ENCODE measurements at regions not wholly inside any gene's neighbourhood (a gene's known extent, or its start where the extent isn't known, plus 50 kb on each side); places are given as distances from the start of the nearest gene placed in this dataset.

- 100% methylated on average over 1 of the region's 1 CpG for WGBS (ENCODE audit: insufficient coverage)
- intact Hi-C loops (cut with micrococcal nuclease): no loop called here
- peaks cover 8% of the 10 kb centered on the region in 2 donors for H3K27me3 Mint-ChIP-seq (ENCODE audit: low read depth in 2 of 2)
- DNase-seq (no peak), ATAC-seq (peak in 1 of 3 donors; percentile 39)
- Histone ChIP-seq H3K36me3 (ENCODE audit: control insufficient read depth, insufficient read depth, low read length) (no peaks in the 10 kb centered on the region), H3K9me3 (ENCODE audit: control insufficient read depth, insufficient read depth, low read length) (no peaks in the 10 kb centered on the region), H3K4me3 (ENCODE audit: low read length) (no peak overlapping the region), H3K27me3 (ENCODE audit: control insufficient read depth, insufficient read depth, low read length) (no peaks in the 10 kb centered on the region), H3K4me1 (ENCODE audit: control insufficient read depth, insufficient read depth, low read length) (no peaks in the 10 kb centered on the region), H3K27ac (ENCODE audit: low read length) (no peak overlapping the region)
- H3K4me3 Mint-ChIP-seq: no peak overlapping the region
- no peak for TF ChIP-seq CTCF (IDR thresholded peaks at IDR 0.05)
- H3K4me1 Mint-ChIP-seq: no peaks in the 10 kb centered on the region
- H3K27ac Mint-ChIP-seq: no peak overlapping the region
- no peaks in the 10 kb centered on the region for H3K36me3 Mint-ChIP-seq
- H3K9me3 Mint-ChIP-seq: no peaks in the 10 kb centered on the region
Measured at GRCh38 chr3:40701016-40701588, 176.3 kb downstream of the ZNF621 start.

GRCh38 chr3:40704224-40704623, 179.5 kb downstream of the ZNF621 start:
- Mint-ChIP-seq H3K4me1 (no peaks in the 10 kb centered on the region), H3K36me3 (no peaks in the 10 kb centered on the region), H3K27ac (no peak overlapping the region), H3K4me3 (no peak overlapping the region), H3K27me3 (ENCODE audit: low read depth in 2 of 2) (peaks cover 9 to 18% of the 10 kb centered on the region in 2 donors), H3K9me3 (no peaks in the 10 kb centered on the region)
- H3K27ac ChIP-seq (ENCODE audit: low read length): no peak overlapping the region
- no peaks in the 10 kb centered on the region for H3K4me1 ChIP-seq (ENCODE audit: control insufficient read depth, insufficient read depth, low read length)
- H3K36me3 ChIP-seq (ENCODE audit: control insufficient read depth, insufficient read depth, low read length): no peaks in the 10 kb centered on the region
- H3K9me3 ChIP-seq (ENCODE audit: control insufficient read depth, insufficient read depth, low read length): no peaks in the 10 kb centered on the region
- no peak for DNase-seq
- ATAC-seq: no peak
- H3K27me3 ChIP-seq (ENCODE audit: control insufficient read depth, insufficient read depth, low read length): no peaks in the 10 kb centered on the region
- intact Hi-C loops (cut with micrococcal nuclease): no loop called here
- no peak overlapping the region for H3K4me3 ChIP-seq (ENCODE audit: low read length)
- no peak for TF ChIP-seq CTCF (IDR thresholded peaks at IDR 0.05)
- no CpG with 5 or more reads among the region's 1 CpG for WGBS (ENCODE audit: insufficient coverage)

- H3K36me3 ChIP-seq (ENCODE audit: control insufficient read depth, insufficient read depth, low read length): no peaks in the 10 kb centered on the region
- Mint-ChIP-seq H3K4me1 (no peaks in the 10 kb centered on the region), H3K4me3 (no peak overlapping the region), H3K9me3 (no peaks in the 10 kb centered on the region), H3K27ac (no peak overlapping the region), H3K36me3 (no peaks in the 10 kb centered on the region), H3K27me3 (ENCODE audit: low read depth in 2 of 2) (peaks cover 6 to 13% of the 10 kb centered on the region in 2 donors)
- H3K4me1 ChIP-seq (ENCODE audit: control insufficient read depth, insufficient read depth, low read length): no peaks in the 10 kb centered on the region
- no peak for TF ChIP-seq CTCF (IDR thresholded peaks at IDR 0.05)
- no peaks in the 10 kb centered on the region for H3K9me3 ChIP-seq (ENCODE audit: control insufficient read depth, insufficient read depth, low read length)
- no peak overlapping the region for H3K27ac ChIP-seq (ENCODE audit: low read length)
- H3K4me3 ChIP-seq (ENCODE audit: low read length): no peak overlapping the region
- no peak for ATAC-seq
- H3K27me3 ChIP-seq (ENCODE audit: control insufficient read depth, insufficient read depth, low read length): no peaks in the 10 kb centered on the region
- intact Hi-C loops (cut with micrococcal nuclease): no loop called here
- DNase-seq: no peak
Measured at GRCh38 chr3:40705663-40706062, 180.9 kb downstream of the ZNF621 start.

GRCh38 chr3:40713306-40713705, 188.5 kb downstream of the ZNF621 start:
- H3K4me3 Mint-ChIP-seq: no peak overlapping the region
- no peak overlapping the region for H3K27ac Mint-ChIP-seq
- no peaks in the 10 kb centered on the region for H3K4me1 Mint-ChIP-seq
- ATAC-seq (no peak), DNase-seq (no peak)
- no peaks in the 10 kb centered on the region for H3K36me3 ChIP-seq (ENCODE audit: control insufficient read depth, insufficient read depth, low read length)
- peaks cover 22% of the 10 kb centered on the region for H3K4me1 ChIP-seq (ENCODE audit: control insufficient read depth, insufficient read depth, low read length)
- H3K27ac ChIP-seq (ENCODE audit: low read length): no peak overlapping the region
- peaks cover 0 to 2% of the 10 kb centered on the region in 2 donors for H3K9me3 Mint-ChIP-seq
- no peak for TF ChIP-seq CTCF (IDR thresholded peaks at IDR 0.05)
- H3K27me3 ChIP-seq (ENCODE audit: control insufficient read depth, insufficient read depth, low read length): no peaks in the 10 kb centered on the region
- intact Hi-C loops (cut with micrococcal nuclease): no loop called here
- peaks cover 16 to 23% of the 10 kb centered on the region in 2 donors for H3K27me3 Mint-ChIP-seq (ENCODE audit: low read depth in 2 of 2)
- no peak overlapping the region for H3K4me3 ChIP-seq (ENCODE audit: low read length)
- no peaks in the 10 kb centered on the region for H3K9me3 ChIP-seq (ENCODE audit: control insufficient read depth, insufficient read depth, low read length)
- H3K36me3 Mint-ChIP-seq: no peaks in the 10 kb centered on the region

Data from natural killer cell (primary cell).